ENCODE measurements at regions not wholly inside any gene's neighbourhood (a gene's known extent, or its start where the extent isn't known, plus 50 kb on each side); places are given as distances from the start of the nearest gene placed in this dataset.

- DNase-seq (ENCODE audit: low spot score) = no peak
These were observed 204.1 kb upstream of the BMPER start for GRCh38 chr7:33701189-33701740.

DNA sequence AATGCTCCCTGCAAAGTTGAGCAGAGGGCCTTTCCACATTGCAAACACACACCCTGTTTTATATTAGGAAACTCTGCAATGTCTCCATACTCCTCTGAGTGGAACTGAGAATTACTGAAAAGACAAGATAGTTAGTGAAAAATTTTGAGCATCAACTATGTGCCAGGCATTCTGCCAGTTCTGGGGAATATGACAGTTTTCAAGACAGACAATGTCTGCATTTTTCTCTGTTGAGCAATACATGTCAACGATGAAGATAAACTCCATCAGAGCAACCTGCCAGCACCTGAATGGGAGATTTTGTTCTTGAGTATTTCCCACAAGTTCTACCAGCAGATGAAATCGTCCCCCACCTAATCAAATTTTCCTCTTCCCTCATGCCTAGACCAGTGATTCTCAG is 203.4 kb upstream of the BMPER start:
- DNase-seq (ENCODE audit: low spot score) = no peak

DNA sequence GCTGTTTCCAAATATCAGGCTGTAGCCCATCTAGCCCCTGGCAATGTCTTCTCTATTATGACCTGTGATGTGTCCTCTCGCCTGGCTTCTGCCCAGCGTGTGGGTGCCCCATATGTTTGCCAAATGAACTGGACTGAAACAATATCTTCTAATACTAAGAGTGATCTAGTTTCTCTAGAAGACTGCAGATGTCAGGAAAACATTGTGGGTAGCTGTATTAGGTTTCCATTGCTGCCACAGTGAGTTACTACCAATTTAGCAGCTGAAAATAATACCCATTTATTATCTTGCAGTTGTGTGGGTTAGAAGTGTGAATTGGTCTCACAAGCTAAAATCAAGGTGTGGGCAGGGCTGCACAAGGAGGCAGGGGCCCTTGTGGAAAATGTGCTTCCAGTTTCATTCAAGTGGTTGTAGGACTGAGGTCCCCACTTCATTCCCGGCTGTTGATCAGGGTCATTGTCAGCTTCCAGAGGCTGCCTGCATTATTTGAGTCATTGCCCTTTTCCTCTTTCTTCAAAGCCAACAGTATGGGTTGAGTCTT is 202.8 kb upstream of the BMPER start:
- DNase-seq (ENCODE audit: low spot score) = no peak

GRCh38 chr7:33705333-33705833 is 200.0 kb upstream of the BMPER start:
- DNase-seq (ENCODE audit: low spot score) = no peak

DNA sequence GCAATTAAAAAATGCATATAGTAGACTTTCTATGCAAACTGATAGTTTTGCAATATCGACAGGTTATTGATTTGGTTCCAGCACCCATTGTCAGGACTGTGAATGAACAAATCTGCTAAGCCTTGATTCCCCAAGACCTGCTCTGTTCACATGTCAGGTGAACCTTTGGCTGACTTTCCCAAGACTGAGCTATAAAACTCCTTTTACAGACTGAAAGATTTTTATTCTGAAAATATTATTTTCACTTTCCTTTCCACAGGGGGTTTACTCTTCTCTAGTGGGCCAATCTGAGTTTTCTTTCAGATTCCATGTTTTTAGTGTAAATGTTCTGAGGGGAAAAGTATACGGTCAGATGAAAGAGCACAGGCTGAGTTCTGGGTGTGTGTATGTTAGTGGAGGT is 199.2 kb upstream of the BMPER start:
- DNase-seq (ENCODE audit: low spot score) = no peak

- DNase-seq (ENCODE audit: low spot score) = no peak
These were observed 198.6 kb upstream of the BMPER start for GRCh38 chr7:33706771-33707200.

GRCh38 chr7:33707427-33707826 is 197.9 kb upstream of the BMPER start:
- DNase-seq (ENCODE audit: low spot score) = no peak

- no peak for DNase-seq (ENCODE audit: low spot score)
These were observed 194.7 kb upstream of the BMPER start for GRCh38 chr7:33710608-33711007.

DNA sequence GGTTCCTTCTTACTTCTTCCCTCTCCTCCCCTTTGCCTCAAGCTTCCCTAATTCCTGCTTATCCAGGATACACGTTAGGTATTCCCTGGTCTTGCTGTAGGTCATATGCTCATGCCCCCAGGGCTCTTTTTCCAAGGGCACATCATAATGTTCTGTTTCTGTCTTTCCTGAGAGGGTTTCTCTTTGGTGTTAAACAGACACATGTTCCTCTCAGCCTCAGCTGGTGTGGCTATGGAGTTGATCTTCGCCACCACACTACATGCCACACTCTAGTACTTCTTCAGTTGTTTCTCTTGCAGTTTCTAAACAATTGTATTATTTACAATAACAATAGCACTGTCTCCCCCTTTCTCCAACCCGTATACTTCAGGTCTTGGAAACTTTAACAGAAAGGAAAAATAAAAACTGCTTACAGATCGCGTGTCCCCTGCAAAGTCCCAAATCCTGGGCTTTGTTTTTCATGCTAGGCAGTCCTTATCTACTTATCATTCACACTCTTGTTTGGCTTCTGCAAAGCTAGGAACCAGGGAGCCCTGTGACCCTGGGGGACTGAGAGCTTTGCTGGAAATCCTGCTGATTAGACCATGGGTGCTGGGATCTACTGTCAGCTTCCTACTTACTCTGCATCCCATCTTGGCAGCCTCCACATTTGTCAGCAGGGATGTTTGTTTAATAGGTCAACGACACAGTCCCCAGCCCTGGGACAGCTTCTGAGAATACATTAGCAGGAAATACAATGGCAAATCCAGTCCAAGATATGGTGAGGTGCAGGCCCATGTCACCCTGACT is 193.9 kb upstream of the BMPER start:
- no peak for DNase-seq (ENCODE audit: low spot score)

GRCh38 chr7:33712020-33712414 is 193.3 kb upstream of the BMPER start:
- DNase-seq (ENCODE audit: low spot score) = no peak

DNA sequence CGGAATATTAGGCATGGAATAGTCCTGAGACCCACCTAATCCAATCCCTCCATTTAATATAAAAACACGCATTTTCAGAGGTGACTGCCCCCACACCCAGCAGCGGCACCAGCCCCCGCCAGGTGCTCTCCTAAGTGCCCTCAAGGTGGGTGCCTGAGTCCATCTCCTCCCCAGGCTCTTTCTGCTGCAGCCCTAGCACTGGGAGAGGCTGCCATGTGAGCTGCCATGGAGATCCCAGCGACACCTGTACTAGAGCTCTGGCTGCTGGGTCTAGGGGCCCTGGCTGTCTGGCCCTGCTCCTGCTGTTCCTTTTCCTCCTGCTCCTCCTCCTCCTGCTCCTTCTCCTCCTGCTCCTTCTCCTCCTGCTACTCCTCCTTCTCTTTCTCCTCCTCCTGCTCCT is 191.1 kb upstream of the BMPER start:
- DNase-seq (ENCODE audit: low spot score) = no peak

GRCh38 chr7:33716581-33717477 is 188.5 kb upstream of the BMPER start:
- DNase-seq (ENCODE audit: low spot score) = no peak

DNA sequence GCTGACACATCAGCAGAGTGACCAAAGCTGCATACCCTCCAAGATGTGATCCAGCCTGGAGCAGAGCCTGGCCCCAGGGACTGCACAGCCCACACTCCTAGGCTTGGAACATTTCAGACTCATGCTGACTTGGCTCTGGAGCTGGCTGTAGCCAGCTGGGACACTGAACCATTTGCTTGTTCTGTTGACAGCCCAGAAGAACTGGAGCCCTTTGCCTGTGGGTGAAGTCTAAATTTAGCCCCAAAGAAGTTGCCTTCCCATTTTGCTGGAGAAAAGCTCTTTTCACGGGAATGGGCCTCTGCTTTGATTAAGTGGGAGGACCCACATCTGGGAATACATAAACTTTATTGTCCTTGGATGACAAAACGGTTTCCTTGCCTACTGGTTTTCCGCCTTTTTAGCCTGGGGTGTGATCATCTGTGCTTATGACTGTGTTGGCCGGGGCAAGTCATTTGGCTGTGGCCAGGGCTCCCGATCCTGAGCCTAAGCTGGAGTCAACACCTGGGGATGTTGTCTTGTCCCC is 186.2 kb upstream of the BMPER start:
- DNase-seq (ENCODE audit: low spot score) = no peak

DNA sequence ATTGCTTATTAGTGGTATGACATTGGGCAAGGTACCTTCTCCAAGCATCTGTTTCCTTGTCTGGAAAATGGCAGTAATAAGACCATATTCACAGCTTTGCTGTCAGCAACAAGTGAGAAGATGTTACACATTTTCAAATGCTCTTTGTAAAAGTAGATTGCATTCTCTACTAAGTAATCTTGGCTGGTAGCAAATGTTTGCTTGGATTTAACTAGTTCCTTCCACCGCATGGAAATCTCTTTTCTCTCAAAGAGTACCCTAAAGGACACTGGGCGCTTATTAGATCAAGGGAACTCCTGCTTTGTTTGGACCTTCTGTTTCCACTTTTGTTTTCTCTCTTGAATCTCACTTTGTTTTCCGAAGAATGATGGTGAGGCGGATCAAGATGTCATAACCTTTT is 185.2 kb upstream of the BMPER start:
- DNase-seq (ENCODE audit: low spot score) = no peak

GRCh38 chr7:33720870-33721269 is 184.5 kb upstream of the BMPER start:
- DNase-seq (ENCODE audit: low spot score) = no peak

GRCh38 chr7:33721895-33722294 is 183.4 kb upstream of the BMPER start:
- DNase-seq (ENCODE audit: low spot score) = no peak

DNA sequence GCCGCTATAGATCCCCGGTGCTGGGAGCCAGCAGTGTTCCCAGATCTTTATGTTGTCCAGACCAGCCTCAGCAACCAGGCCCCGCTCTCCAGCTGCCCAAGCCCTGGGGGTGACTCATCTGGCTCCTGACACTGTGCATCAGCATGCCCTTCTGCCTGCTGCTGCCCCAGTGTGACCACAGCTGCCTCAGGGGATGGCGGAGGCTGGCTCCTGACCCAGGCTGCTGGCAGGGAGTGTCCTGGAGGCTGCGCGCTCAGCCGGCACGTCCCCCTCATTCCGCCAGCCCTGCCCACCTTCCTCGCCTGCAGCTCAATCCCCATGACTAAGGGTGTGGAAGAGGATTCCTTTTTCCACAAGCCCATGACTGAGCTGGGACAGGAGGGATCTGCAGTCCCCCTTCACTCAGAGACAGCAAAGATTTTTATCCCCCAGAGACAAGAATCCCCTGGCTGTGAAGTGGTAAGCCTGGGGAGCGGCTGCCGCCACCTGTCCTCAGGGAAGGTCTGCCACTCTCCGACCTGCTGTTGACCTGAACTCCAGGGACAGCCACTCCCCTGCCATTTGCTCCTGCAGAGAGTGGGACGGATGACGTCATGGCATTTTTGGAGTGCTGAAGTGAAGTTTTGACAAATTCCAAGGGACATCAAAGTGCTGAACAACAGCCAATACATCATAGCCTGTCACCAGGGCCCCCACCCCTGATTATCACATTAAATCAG is 182.8 kb upstream of the BMPER start:
- DNase-seq (ENCODE audit: low spot score) = no peak

DNA sequence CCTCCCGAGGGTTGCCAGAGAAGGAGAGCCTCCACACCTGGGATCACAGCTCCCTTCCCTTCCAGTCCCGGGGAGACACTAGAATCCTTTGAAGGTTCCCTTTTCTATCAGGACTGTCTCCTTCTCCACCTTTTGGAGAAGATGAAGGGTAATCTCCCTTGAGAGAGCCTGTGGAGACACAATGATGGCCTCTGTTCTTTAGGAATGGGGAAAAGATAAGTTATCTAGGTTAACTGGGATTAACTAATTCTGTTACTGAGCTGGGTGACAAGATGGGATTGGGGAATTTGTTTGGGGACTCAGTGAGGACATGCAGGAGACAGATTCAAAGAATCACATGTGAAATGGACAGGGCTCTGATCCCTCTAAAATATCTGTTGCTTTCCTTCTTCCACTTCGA is 181.1 kb upstream of the BMPER start:
- DNase-seq (ENCODE audit: low spot score) = no peak

DNA sequence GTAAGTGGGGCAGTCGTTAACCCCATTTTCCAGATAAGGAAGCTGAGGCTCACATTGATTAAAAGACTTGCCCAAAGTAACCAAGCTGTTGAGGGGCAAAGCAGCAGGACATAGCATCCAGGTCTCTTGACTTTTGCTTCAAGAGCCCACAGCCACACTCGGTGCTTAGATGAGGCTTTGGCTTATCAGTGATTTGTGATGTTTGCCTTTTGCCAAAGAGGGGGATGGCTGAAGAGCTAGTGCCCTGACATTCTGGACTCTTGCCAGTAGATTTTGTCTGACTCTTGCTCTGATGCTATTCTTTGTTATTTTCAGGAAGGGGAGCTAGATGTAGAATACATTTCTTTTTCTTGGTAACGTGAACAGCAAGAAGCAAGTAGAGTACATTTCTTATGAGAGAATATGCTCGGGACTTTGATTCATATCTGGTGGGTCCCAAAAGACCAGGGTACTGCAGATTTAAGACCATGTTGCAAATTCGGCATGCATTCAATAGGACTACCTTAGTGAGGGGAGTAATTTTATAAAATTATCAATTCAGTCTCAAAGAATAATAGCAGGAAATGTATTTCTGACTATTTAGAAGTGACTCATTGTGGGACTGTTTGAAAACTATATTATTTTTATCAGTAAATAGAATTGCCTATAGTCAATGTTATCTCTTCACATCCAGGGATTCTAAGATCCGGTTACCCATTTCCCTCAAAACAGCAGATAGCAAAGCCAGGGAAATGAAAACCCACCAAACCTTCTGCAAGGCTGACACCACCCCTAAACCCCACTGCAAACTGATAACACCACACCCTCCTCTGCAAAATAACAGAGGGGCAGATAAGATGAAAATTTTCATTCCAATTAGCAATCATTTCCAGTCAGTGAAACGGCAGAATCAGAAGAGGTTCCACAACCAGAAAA is 180.0 kb upstream of the BMPER start:
- DNase-seq (ENCODE audit: low spot score) = no peak

DNA sequence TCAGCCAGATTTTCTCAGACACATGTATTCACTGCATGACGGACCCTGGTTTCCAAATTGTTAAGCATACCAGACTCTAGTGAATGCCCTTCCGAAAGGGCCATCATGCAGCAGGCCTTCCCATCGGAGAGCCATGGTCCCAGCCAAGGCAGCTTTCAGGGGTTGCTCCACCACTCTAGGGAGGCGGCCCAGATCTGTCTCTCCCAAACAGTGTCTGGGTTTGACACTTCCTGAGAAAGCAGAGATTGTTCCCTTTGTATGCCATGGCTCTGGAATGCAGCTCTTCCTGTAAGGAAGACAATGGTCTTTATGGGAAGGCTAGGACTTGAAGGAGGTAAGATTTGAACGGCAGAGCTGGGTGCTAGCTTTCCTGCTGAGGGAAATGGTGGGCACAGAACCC is 178.8 kb upstream of the BMPER start:
- no peak for DNase-seq (ENCODE audit: low spot score)
